ENCODE measurements at regions not wholly inside any gene's neighbourhood (a gene's known extent, or its start where the extent isn't known, plus 50 kb on each side); places are given as distances from the start of the nearest gene placed in this dataset.
A peak's percentile ranks its signal among the peaks of the same experiment; 100 is the strongest.

DNA sequence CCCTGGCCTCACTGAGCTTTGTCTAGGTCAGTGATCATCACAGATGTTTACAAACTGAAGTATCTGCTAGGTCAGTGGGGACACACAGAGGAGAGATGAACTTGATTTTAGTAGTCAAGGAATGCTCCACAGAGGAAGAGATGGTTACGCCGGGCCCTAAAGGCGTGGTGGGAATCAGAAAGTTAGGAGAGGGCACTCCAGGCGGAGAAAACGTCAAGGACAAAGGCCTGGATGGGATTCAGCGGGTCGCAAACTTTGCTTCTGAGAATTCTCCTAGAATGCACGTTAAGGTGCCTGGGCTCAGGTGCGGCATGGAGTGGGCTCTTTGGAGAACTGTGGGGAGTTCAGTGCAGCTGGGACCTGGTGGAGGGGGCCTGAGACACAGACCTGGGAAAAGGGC is 78.8 kb downstream of the TMEM17 start:
- Histone ChIP-seq H3K27ac (peak overlapping the region in 1 of 10 donors; percentile 49), H3K4me1 (peaks cover 0 to 17% (median 3%) of the 10 kb centered on the region in 9 donors), H3K9me3 (peaks cover 0 to 4% (median 0%) of the 10 kb centered on the region in 11 donors), H3K4me3 (no peak overlapping the region), H3K36me3 (no peaks in the 10 kb centered on the region), H3K27me3 (no peaks in the 10 kb centered on the region)
- ATAC-seq (no peak), DNase-seq (no peak)
- WGBS, 2 donors, result 95% methylated on average over 9 of the region's 9 CpGs
- intact Hi-C loops (cut with DNase I), result no loop called here
- TF ChIP-seq, protein P1, sequence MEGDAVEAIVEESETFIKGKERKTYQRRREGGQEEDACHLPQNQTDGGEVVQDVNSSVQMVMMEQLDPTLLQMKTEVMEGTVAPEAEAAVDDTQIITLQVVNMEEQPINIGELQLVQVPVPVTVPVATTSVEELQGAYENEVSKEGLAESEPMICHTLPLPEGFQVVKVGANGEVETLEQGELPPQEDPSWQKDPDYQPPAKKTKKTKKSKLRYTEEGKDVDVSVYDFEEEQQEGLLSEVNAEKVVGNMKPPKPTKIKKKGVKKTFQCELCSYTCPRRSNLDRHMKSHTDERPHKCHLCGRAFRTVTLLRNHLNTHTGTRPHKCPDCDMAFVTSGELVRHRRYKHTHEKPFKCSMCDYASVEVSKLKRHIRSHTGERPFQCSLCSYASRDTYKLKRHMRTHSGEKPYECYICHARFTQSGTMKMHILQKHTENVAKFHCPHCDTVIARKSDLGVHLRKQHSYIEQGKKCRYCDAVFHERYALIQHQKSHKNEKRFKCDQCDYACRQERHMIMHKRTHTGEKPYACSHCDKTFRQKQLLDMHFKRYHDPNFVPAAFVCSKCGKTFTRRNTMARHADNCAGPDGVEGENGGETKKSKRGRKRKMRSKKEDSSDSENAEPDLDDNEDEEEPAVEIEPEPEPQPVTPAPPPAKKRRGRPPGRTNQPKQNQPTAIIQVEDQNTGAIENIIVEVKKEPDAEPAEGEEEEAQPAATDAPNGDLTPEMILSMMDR (IDR thresholded peaks at IDR 0.05), result no peak

GRCh38 chr2:62426154-62426912 is 79.7 kb downstream of the TMEM17 start:
- intact Hi-C loops (cut with DNase I), result no loop called here
- WGBS, 2 donors, result 68 to 76% methylated on average over 17 of the region's 17 CpGs
- Histone ChIP-seq H3K4me1 (peaks cover 0 to 17% (median 3%) of the 10 kb centered on the region in 9 donors), H3K27ac (peak overlapping the region in 4 of 10 donors; percentile 1 to 49 (median 25)), H3K9me3 (peaks cover 0 to 10% (median 0%) of the 10 kb centered on the region in 11 donors), H3K36me3 (no peaks in the 10 kb centered on the region), H3K27me3 (no peaks in the 10 kb centered on the region), H3K4me3 (no peak overlapping the region)
- DNase-seq (no peak), ATAC-seq (peak; percentile 17 to 78 (median 53))
- TF ChIP-seq, protein P1 (IDR thresholded peaks at IDR 0.05), result no peak

GRCh38 chr2:62425684-62426083 is 80.3 kb downstream of the TMEM17 start:
- DNase-seq (no peak), ATAC-seq (no peak)
- Histone ChIP-seq H3K36me3 (no peaks in the 10 kb centered on the region), H3K27me3 (no peaks in the 10 kb centered on the region), H3K4me3 (no peak overlapping the region), H3K27ac (peak overlapping the region in 1 of 10 donors; percentile 3), H3K9me3 (peaks cover 0 to 10% (median 0%) of the 10 kb centered on the region in 11 donors), H3K4me1 (peaks cover 0 to 17% (median 3%) of the 10 kb centered on the region in 9 donors)
- 85 to 90% methylated on average over 5 of the region's 5 CpGs for WGBS, 2 donors
- intact Hi-C loops (cut with DNase I), result no loop called here
- TF ChIP-seq, protein P1 (IDR thresholded peaks at IDR 0.05), result no peak

DNA sequence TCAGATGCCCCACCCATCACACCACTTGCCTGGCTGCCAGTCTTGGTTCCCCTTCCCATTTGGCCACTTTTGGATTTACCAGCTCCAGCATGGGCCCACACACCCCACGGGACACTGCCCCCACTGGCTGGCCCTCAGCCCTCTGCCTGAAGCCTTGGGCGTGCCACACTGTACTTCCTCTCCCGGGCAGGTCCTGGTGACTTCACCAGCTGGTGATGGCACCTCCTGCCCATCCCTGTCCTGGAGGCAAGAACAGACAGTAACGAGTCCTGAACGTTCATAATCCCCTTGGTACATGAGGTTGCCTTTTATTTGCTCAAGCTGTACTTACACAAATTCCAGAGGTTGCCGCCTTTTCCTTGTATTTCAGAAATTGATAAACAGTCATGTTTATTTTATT is 81.1 kb downstream of the TMEM17 start:
- TF ChIP-seq, protein P1 (IDR thresholded peaks at IDR 0.05), result no peak
- Histone ChIP-seq H3K27me3 (no peaks in the 10 kb centered on the region), H3K4me3 (no peak overlapping the region), H3K36me3 (no peaks in the 10 kb centered on the region), H3K9me3 (peaks cover 0 to 7% (median 0%) of the 10 kb centered on the region in 11 donors), H3K27ac (no peak overlapping the region), H3K4me1 (peaks cover 0 to 17% (median 3%) of the 10 kb centered on the region in 9 donors)
- DNase-seq, result no peak
- ATAC-seq, result peak in 1 of 8 donors; percentile 20
- WGBS, 2 donors, result 77 to 82% methylated on average over 6 of the region's 6 CpGs
- intact Hi-C loops (cut with DNase I), result no loop called here

Measured in heart right ventricle (tissue), 16 donors.